Forelimb muscle (tissue), 1 donor: ENCODE measurements at regions not wholly inside any gene's neighbourhood (a gene's known extent, or its start where the extent isn't known, plus 50 kb on each side); places are given as distances from the start of the nearest gene placed in this dataset.
"Not testable (repeated sequence)": the region's sequence is repeated elsewhere in the genome, so short reads cannot be mapped to it uniquely, and the experiment has no call there.

Experiments
- DNase-seq: peaks from one replicate; pipeline ENCODE4 v3.0.0-alpha.2; 2013; ENCODE audit warnings: low read depth

DNA sequence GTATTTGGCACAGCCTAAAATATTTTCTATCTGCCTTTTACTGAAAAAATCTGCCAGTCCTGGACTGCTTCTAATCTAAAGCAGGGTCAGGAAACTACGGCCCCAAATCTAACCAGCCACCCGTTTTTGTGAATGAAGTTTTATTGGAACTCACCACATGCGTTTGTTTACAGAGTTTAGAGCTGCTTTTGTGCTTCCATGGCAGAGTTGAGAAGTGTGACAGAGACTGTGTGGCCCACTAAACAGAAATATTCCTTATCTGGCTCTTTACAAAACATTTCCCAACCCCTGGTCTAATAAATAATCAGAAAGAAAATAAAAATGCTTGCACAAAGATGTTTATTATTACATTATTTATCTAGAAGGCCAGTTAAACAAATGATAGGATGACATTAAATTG is 110.2 kb downstream of the COPRS start:
- DNase-seq = no peak

GRCh38 chr17:31746884-31747495 is 112.1 kb downstream of the COPRS start:
- no peak for DNase-seq

- DNase-seq = no peak
Measured at GRCh38 chr17:31745964-31746600, 113.0 kb downstream of the COPRS start.

GRCh38 chr17:31744511-31744951 is 114.5 kb downstream of the COPRS start:
- DNase-seq = no peak

- no peak for DNase-seq
Measured at GRCh38 chr17:31743797-31744196, 115.2 kb downstream of the COPRS start.

GRCh38 chr17:31741371-31741770 is 117.7 kb downstream of the COPRS start:
- DNase-seq = no peak

GRCh38 chr17:31740611-31741082 is 118.4 kb downstream of the COPRS start:
- DNase-seq = no peak

GRCh38 chr17:31738996-31739699 is 119.9 kb downstream of the COPRS start:
- no peak for DNase-seq

DNA sequence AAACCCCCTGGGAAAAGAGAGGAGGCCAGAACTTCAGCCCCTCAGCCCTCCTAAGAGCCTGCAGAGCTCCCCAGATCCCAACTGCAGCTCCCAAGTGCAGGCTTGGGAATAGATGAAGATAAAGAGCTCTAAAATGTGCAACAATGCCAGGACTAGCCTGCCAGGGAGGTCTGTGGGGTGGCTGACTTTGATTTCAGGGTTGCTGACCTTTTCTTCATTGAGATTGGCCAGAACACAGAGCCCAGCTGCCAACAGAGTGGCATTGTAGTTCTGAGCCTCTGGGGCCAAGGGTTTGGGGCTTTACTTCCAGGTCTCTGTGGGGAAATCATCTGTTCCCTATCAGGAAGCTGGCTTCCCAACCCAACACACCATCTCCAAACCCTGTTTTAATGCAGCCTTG is 120.6 kb downstream of the COPRS start:
- no peak for DNase-seq

- DNase-seq = no peak
Measured at GRCh38 chr17:31738067-31738466, 121.0 kb downstream of the COPRS start.

GRCh38 chr17:31736855-31737625 is 122.0 kb downstream of the COPRS start:
- DNase-seq = no peak

DNA sequence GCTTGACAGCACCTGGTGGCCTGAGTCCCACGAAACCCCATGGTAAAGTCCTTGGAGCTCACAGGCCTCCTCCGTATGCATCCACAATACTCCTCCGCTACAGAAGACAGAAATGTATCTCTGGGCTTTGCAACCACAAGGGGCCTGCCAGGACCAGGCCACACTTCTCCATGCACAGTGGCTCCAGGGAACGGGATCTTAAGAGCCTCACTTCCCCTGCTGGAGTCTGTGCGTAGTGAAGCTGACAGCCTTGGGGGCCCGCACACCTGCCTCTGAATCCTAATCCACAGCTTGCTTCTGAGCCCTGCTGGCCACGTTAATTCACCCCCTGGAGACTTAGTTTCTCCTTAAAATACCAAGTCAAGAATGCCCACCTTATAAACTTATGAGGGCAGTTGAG is 125.7 kb downstream of the COPRS start:
- DNase-seq = no peak

DNA sequence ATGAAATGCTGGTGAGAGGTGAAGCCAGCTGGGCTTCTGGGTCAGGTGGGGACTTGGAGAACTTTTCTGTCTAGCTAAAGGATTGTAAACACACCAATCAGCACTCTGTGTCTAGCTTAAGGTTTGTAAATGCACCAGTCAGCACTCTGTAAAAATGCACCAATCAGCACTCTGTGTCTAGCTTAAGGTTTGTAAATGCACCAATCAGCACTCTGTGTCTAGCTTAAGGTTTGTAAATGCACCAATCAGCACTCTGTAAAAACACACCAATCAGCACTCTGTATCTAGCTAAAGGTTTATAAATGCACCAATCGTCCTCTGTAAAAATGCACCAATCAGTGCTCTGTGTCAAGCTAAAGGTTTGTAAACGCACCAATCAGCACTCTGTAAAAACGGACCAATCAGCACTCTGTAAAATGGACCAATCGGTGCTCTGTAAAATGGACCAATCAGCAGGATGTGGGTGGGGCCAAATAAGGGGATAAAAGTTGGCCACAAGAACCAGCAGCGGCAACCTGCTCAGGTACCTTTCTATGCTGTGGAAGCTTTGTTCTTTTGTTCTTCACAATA is 127.4 kb downstream of the COPRS start:
- DNase-seq = not testable (repeated sequence)

DNA sequence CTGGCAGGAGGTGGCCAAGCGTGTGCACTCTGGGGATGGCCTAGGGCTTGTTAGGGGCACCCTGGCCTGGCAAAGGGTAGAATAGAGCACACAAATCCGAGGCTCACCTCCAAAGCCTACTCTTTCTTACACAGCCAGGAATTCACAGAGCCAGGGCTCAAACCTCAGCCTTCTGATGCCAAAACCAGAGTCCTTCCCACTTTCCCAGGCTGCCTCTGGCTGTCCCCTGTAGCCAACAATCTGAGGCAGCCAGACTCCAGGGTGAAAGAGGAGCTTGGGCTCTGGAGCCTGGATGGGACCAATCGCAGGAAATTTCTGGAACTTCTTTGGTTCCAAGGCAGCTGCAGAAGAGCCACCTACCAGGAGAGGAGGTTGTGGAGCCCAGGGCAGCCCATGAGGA is 127.9 kb downstream of the COPRS start:
- no peak for DNase-seq

- no peak for DNase-seq
Measured at GRCh38 chr17:31726980-31727427, 132.0 kb downstream of the COPRS start.

- DNase-seq = no peak
Measured at GRCh38 chr17:31724619-31725018, 134.4 kb downstream of the COPRS start.

DNA sequence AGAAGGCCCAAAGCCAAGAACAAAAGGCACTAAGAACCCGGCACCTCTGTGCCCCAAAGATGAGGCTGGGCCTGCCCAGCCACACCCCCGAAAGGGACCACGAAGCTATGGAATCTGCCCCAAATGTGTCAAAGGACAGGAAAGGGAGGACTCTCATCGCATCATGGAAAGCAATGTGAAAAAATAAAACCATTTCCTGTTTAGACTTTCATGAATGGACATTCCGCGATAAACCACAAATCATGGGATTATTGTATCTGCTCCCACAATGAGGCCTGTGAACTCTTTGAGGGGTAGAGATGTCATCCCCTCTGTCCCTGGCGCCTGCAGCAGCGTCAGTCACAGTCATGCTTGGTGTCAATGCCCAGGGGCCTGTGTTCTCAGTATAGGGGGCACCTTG is 135.0 kb downstream of the COPRS start:
- no peak for DNase-seq

- no peak for DNase-seq
Measured at GRCh38 chr17:31722251-31723056, 136.6 kb downstream of the COPRS start.

DNA sequence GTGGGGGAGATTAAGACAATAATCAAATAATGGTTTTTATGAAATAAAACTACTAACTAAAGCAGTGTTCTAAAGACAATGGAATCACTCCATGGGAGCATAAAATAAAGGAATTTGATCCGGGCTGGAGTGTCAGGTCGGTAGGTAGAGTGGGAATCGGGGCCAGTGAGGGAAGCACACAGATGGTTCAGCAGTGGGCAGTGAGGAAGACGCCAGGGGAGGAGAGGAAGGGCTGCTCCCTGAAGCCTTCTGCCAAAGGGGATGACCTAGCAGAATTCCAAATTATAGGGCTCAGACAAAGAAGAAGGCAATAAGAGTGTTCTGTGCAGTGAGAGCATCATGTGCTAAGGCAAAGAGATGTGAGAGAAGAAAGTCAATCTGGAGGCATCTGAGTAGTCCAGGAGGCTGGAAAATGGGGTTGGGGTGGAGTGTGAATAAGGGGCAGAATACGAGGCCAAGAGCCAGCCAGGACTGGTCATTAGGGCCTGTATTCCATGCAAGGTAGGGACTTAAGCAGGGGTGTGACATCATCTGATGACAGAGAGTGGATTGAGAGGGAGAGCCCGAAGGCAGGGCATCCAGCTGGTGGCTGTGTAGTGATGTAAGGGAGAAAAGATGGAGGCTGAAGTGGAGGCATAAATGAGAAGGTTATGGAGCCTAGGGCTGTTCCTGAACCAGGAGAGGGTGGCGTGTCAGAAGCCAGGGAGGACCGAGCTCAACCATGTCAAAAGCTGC is 137.6 kb downstream of the COPRS start:
- no peak for DNase-seq

- not testable (repeated sequence) for DNase-seq
Measured at GRCh38 chr17:31717251-31717650, 141.8 kb downstream of the COPRS start.
